ENCODE measurements at regions not wholly inside any gene's neighbourhood (a gene's known extent, or its start where the extent isn't known, plus 50 kb on each side); places are given as distances from the start of the nearest gene placed in this dataset.

- DNase-seq (ENCODE audit: low spot score) (no peak), ATAC-seq (ENCODE audit: low read depth) (no peak)
- no peaks in the 10 kb centered on the region for H3K27me3 ChIP-seq (ENCODE audit: insufficient read depth, poor library complexity, severe bottlenecking)
- no peaks in the 10 kb centered on the region for H3K4me1 ChIP-seq (ENCODE audit: insufficient read depth, poor library complexity, severe bottlenecking)
- H3K36me3 ChIP-seq (ENCODE audit: low read depth): no peaks in the 10 kb centered on the region
- TF ChIP-seq CTCF (IDR thresholded peaks at IDR 0.05; ENCODE audit: poor library complexity, severe bottlenecking): no peak
- no peaks in the 10 kb centered on the region for H3K9me3 ChIP-seq (ENCODE audit: severe bottlenecking)
- H3K27ac ChIP-seq (ENCODE audit: poor library complexity, severe bottlenecking): no peak overlapping the region
- H3K4me3 ChIP-seq (ENCODE audit: severe bottlenecking): no peak overlapping the region
These were observed 792.3 kb upstream of the PCDH7 start for GRCh38 chr4:29927895-29928294.

- H3K4me1 ChIP-seq (ENCODE audit: insufficient read depth, poor library complexity, severe bottlenecking): no peaks in the 10 kb centered on the region
- DNase-seq (ENCODE audit: low spot score) (no peak), ATAC-seq (ENCODE audit: low read depth) (no peak)
- H3K27me3 ChIP-seq (ENCODE audit: insufficient read depth, poor library complexity, severe bottlenecking): no peaks in the 10 kb centered on the region
- H3K4me3 ChIP-seq (ENCODE audit: severe bottlenecking): no peak overlapping the region
- H3K27ac ChIP-seq (ENCODE audit: poor library complexity, severe bottlenecking): no peak overlapping the region
- no peak for TF ChIP-seq CTCF (IDR thresholded peaks at IDR 0.05; ENCODE audit: poor library complexity, severe bottlenecking)
- no peaks in the 10 kb centered on the region for H3K9me3 ChIP-seq (ENCODE audit: severe bottlenecking)
- no peaks in the 10 kb centered on the region; the same call in 1 of the 2 replicates for H3K36me3 ChIP-seq (ENCODE audit: low read depth)
These were observed 771.7 kb upstream of the PCDH7 start for GRCh38 chr4:29948451-29948850.

GRCh38 chr4:29948858-29949257, 771.3 kb upstream of the PCDH7 start:
- ATAC-seq (ENCODE audit: low read depth): 0 out of 3 replicates have a peak, but pooled peaks have one; percentile 27
- TF ChIP-seq CTCF (IDR thresholded peaks at IDR 0.05; ENCODE audit: poor library complexity, severe bottlenecking): no peak
- no peaks in the 10 kb centered on the region for H3K9me3 ChIP-seq (ENCODE audit: severe bottlenecking)
- no peaks in the 10 kb centered on the region for H3K4me1 ChIP-seq (ENCODE audit: insufficient read depth, poor library complexity, severe bottlenecking)
- no peak overlapping the region for H3K4me3 ChIP-seq (ENCODE audit: severe bottlenecking)
- H3K27ac ChIP-seq (ENCODE audit: poor library complexity, severe bottlenecking): no peak overlapping the region
- H3K36me3 ChIP-seq (ENCODE audit: low read depth): no peaks in the 10 kb centered on the region; the same call in 1 of the 2 replicates
- H3K27me3 ChIP-seq (ENCODE audit: insufficient read depth, poor library complexity, severe bottlenecking): no peaks in the 10 kb centered on the region
- no peak for DNase-seq (ENCODE audit: low spot score)

GRCh38 chr4:29966386-29966785, 753.8 kb upstream of the PCDH7 start:
- H3K4me3 ChIP-seq (ENCODE audit: severe bottlenecking): no peak overlapping the region
- TF ChIP-seq CTCF (IDR thresholded peaks at IDR 0.05; ENCODE audit: poor library complexity, severe bottlenecking): no peak
- no peaks in the 10 kb centered on the region for H3K36me3 ChIP-seq (ENCODE audit: low read depth)
- ATAC-seq (ENCODE audit: low read depth) (no peak), DNase-seq (ENCODE audit: low spot score) (no peak)
- H3K9me3 ChIP-seq (ENCODE audit: severe bottlenecking): no peaks in the 10 kb centered on the region
- H3K27ac ChIP-seq (ENCODE audit: poor library complexity, severe bottlenecking): no peak overlapping the region
- no peaks in the 10 kb centered on the region for H3K27me3 ChIP-seq (ENCODE audit: insufficient read depth, poor library complexity, severe bottlenecking)
- no peaks in the 10 kb centered on the region for H3K4me1 ChIP-seq (ENCODE audit: insufficient read depth, poor library complexity, severe bottlenecking)

GRCh38 chr4:29970626-29971025, 749.5 kb upstream of the PCDH7 start:
- no peaks in the 10 kb centered on the region for H3K36me3 ChIP-seq (ENCODE audit: low read depth)
- TF ChIP-seq CTCF (IDR thresholded peaks at IDR 0.05; ENCODE audit: poor library complexity, severe bottlenecking): peak; percentile 59
- DNase-seq (ENCODE audit: low spot score): no peak
- no peaks in the 10 kb centered on the region for H3K9me3 ChIP-seq (ENCODE audit: severe bottlenecking)
- H3K27me3 ChIP-seq (ENCODE audit: insufficient read depth, poor library complexity, severe bottlenecking): no peaks in the 10 kb centered on the region
- H3K4me3 ChIP-seq (ENCODE audit: severe bottlenecking): no peak overlapping the region
- H3K27ac ChIP-seq (ENCODE audit: poor library complexity, severe bottlenecking): no peak overlapping the region
- peak; percentile 73 for ATAC-seq (ENCODE audit: low read depth)
- no peaks in the 10 kb centered on the region for H3K4me1 ChIP-seq (ENCODE audit: insufficient read depth, poor library complexity, severe bottlenecking)

Measured in RWPE2 (cell line).